B cell (primary cell): ENCODE measurements at regions not wholly inside any gene's neighbourhood (a gene's known extent, or its start where the extent isn't known, plus 50 kb on each side); places are given as distances from the start of the nearest gene placed in this dataset.

ENCODE experiments used
- ATAC-seq: fragments of 200-7000 bp; cut with Tn5 transposase; one replicate; pipeline ENCODE4 v1.10.0; 2021; ENCODE audit warnings: low read depth, mild to moderate bottlenecking, moderate number of reproducible peaks, moderate library complexity
- CTCF ChIA-PET: fragments of 350-600 bp; sonication (Branson Sonifier 250); formaldehyde crosslinking; loops from one replicate; lab custom pipeline; 2021; ENCODE audit warnings: antibody characterized with exemption, inconsistent platforms; lab: Charles Lee
- POLR2A ChIA-PET: fragments of 350-600 bp; sonication (Branson Sonifier 250); formaldehyde crosslinking; loops from one replicate; lab custom pipeline; 2021; ENCODE audit warnings: antibody characterized with exemption; lab: Charles Lee
- DNase-seq: peaks from one replicate; pipeline ENCODE4 v3.0.0; 2013
- H2AFZ ChIP-seq: 2 replicates; pipeline ENCODE4 v1.6.1; 2012; ENCODE audit warnings: mild to moderate bottlenecking, low read depth, low read length; ENCODE audit not compliant: insufficient read depth, poor library complexity, severe bottlenecking
- H3K27ac ChIP-seq, 2 donors: 1 replicate in 1 of 2; 2 replicates in 1 of 2; pipeline ENCODE4 v1.5.1; 2012 to 2013; ENCODE audit warnings: low read length in 2 of 2, mild to moderate bottlenecking in 2 of 2, moderate library complexity in 1 of 2
- H3K27me3 ChIP-seq, 4 experiments: fragments of 200-600 bp in 1 of 4; sonication (generic) in 1 of 4; replicated peaks in 1 of 4; 1 replicate in 2 of 4; 2 replicates in 2 of 4; pipeline versions ENCODE4 v1.6.1 to v1.7.0; 2013 to 2016; ENCODE audit warnings: low read length in 3 of 4, mild to moderate bottlenecking in 2 of 4, mixed read lengths in 1 of 4, moderate library complexity in 1 of 4; ENCODE audit not compliant: insufficient read depth in 4 of 4, control insufficient read depth in 3 of 4; ENCODE audit errors: control extremely low read depth in 1 of 4
- H3K36me3 ChIP-seq, 2 experiments: replicated peaks in 1 of 2; 1 replicate in 1 of 2; 2 replicates in 1 of 2; pipeline versions ENCODE4 v1.6.1 to v1.7.1; 2013; ENCODE audit warnings: low read length in 1 of 2; ENCODE audit not compliant: insufficient read depth in 2 of 2, control insufficient read depth in 1 of 2; ENCODE audit errors: control extremely low read depth in 1 of 2, extremely low read depth in 1 of 2
- H3K4me1 ChIP-seq, 2 donors: fragments of 200-600 bp in 1 of 2; sonication (generic) in 1 of 2; 1 replicate in 1 of 2; 2 replicates in 1 of 2; pipeline versions ENCODE4 v1.5.1 to v1.6.1; 2013 to 2017; ENCODE audit warnings: low read length in 2 of 2; ENCODE audit not compliant: control insufficient read depth in 2 of 2, insufficient read depth in 2 of 2
- H3K4me2 ChIP-seq: replicated peaks from 2 replicates; pipeline ENCODE3; 2012; ENCODE audit warnings: mild to moderate bottlenecking, low read depth, low read length; ENCODE audit not compliant: poor library complexity, severe bottlenecking
- H3K4me3 ChIP-seq, 5 experiments: fragments of 200-600 bp in 1 of 5; sonication (generic) in 1 of 5; 1 replicate in 3 of 5; 2 replicates in 2 of 5; pipeline versions ENCODE4 v1.5.1 to v1.7.0; 2011 to 2016; ENCODE audit warnings: low read length in 4 of 5, mild to moderate bottlenecking in 4 of 5, low read depth in 2 of 5, control low read depth in 1 of 5, moderate library complexity in 1 of 5; ENCODE audit not compliant: insufficient read depth in 1 of 5; ENCODE audit errors: control extremely low read depth in 1 of 5, extremely low read depth in 1 of 5
- H3K79me2 ChIP-seq: fragments of 200-600 bp; sonication (generic); one replicate; pipeline ENCODE4 v1.6.0; 2016; ENCODE audit warnings: low read length; ENCODE audit not compliant: control insufficient read depth, insufficient read depth
- H3K9ac ChIP-seq: fragments of 200-600 bp; sonication (generic); 2 replicates; pipeline ENCODE4 v1.6.1; 2017; ENCODE audit warnings: mild to moderate bottlenecking, low read length, moderate library complexity
- H3K9me3 ChIP-seq, 3 donors: one replicate each; pipeline versions ENCODE4 v1.6.1 to v1.7.1; 2013; ENCODE audit warnings: low read length in 2 of 3; ENCODE audit not compliant: control insufficient read depth in 2 of 3, insufficient read depth in 1 of 3; ENCODE audit errors: control extremely low read depth in 1 of 3
- H4K20me1 ChIP-seq: 2 replicates; pipeline ENCODE4 v1.6.0; 2012; ENCODE audit warnings: mild to moderate bottlenecking, low read length; ENCODE audit not compliant: insufficient read depth, control insufficient read depth, poor library complexity, severe bottlenecking
- H3K27ac Mint-ChIP-seq: one replicate; pipeline ENCODE4 v1.8.0; 2021; ENCODE audit warnings: mixed read lengths
- H3K27me3 Mint-ChIP-seq: one replicate; pipeline ENCODE4 v1.8.0; 2021; ENCODE audit warnings: mixed read lengths
- H3K4me1 Mint-ChIP-seq: one replicate; pipeline ENCODE4 v1.8.0; 2021; ENCODE audit warnings: mixed read lengths
- H3K4me3 Mint-ChIP-seq: one replicate; pipeline ENCODE4 v1.8.0; 2021; ENCODE audit warnings: mixed read lengths
- H3K9me3 Mint-ChIP-seq: one replicate; pipeline ENCODE4 v1.8.0; 2022; ENCODE audit warnings: mixed read lengths; ENCODE audit not compliant: insufficient read depth
- CTCF ChIP-seq: fragments of 200-600 bp; IDR thresholded peaks from one replicate; pipeline ENCODE4 v1.8.0; 2022; ENCODE audit warnings: antibody characterized with exemption, mild to moderate bottlenecking
- EZH2 ChIP-seq: IDR thresholded peaks from 2 replicates; pipeline ENCODE4 v1.6.1; 2012; ENCODE audit warnings: borderline replicate concordance, low read depth, mild to moderate bottlenecking, moderate library complexity, low read length; ENCODE audit not compliant: insufficient read depth, poor library complexity, severe bottlenecking
- WGBS: methylation state at CpG from one replicate; pipeline ENCODE4 v1.1.5; 2013; ENCODE audit warnings: missing lambda C conversion rate; ENCODE audit not compliant: insufficient coverage; 5-methylcytosine and 5-hydroxymethylcytosine counted together
- intact Hi-C: fragments of 100-400 bp; cut with micrococcal nuclease; formaldehyde crosslinking; loops from one replicate; pipeline ENCODE4 v1.10.0; 2022

- no peak overlapping the region for H3K4me2 ChIP-seq
- no peaks in the 10 kb centered on the region for H3K36me3 ChIP-seq
- peaks cover 0 to 3% (median 0%) of the 10 kb centered on the region in 4 experiments for H3K27me3 ChIP-seq
- H2AFZ ChIP-seq: no peak overlapping the region
- no peak overlapping the region for H3K27ac Mint-ChIP-seq
- intact Hi-C loops: no loop called here
- CTCF ChIA-PET: no interaction called here
- peaks cover 23% of the 10 kb centered on the region for H3K27me3 Mint-ChIP-seq
- no peaks in the 10 kb centered on the region for H3K4me1 ChIP-seq
- DNase-seq (no peak), ATAC-seq (no peak)
- POLR2A ChIA-PET: no interaction called here
- no peaks in the 10 kb centered on the region for H3K9me3 ChIP-seq
- 88% methylated on average over 5 of the region's 14 CpGs for WGBS
- H3K9me3 Mint-ChIP-seq: no peaks in the 10 kb centered on the region
- H3K4me1 Mint-ChIP-seq: no peaks in the 10 kb centered on the region
- no peak overlapping the region for H3K4me3 Mint-ChIP-seq
- no peak for TF ChIP-seq CTCF
- TF ChIP-seq EZH2: no peak
- H3K79me2 ChIP-seq: no peaks in the 10 kb centered on the region
- no peak overlapping the region for H3K27ac ChIP-seq
- H3K4me3 ChIP-seq: no peak overlapping the region
- H4K20me1 ChIP-seq: no peaks in the 10 kb centered on the region
- no peak overlapping the region for H3K9ac ChIP-seq
Measured at GRCh38 chr1:8194481-8195227, 123.3 kb upstream of the SLC45A1 start.

- Histone ChIP-seq H3K27ac (no peak overlapping the region), H3K4me1 (no peaks in the 10 kb centered on the region), H4K20me1 (no peaks in the 10 kb centered on the region), H3K36me3 (no peaks in the 10 kb centered on the region), H3K9ac (no peak overlapping the region), H3K27me3 (peaks cover 0 to 3% (median 0%) of the 10 kb centered on the region in 4 experiments), H3K79me2 (no peaks in the 10 kb centered on the region), H3K4me3 (no peak overlapping the region), H3K9me3 (no peaks in the 10 kb centered on the region), H3K4me2 (no peak overlapping the region), H2AFZ (no peak overlapping the region)
- POLR2A ChIA-PET: no interaction called here
- ATAC-seq (no peak), DNase-seq (no peak)
- CTCF ChIA-PET: no interaction called here
- Mint-ChIP-seq H3K27me3 (peaks cover 23% of the 10 kb centered on the region), H3K9me3 (no peaks in the 10 kb centered on the region), H3K27ac (no peak overlapping the region), H3K4me3 (no peak overlapping the region), H3K4me1 (no peaks in the 10 kb centered on the region)
- no peak for TF ChIP-seq CTCF
- no peak for TF ChIP-seq EZH2
- 83% methylated on average over 7 of the region's 8 CpGs for WGBS
- intact Hi-C loops: no loop called here
Measured at GRCh38 chr1:8193840-8194406, 124.0 kb upstream of the SLC45A1 start.
